Testis (tissue), 2 donors: ENCODE measurements at regions not wholly inside any gene's neighbourhood (a gene's known extent, or its start where the extent isn't known, plus 50 kb on each side); places are given as distances from the start of the nearest gene placed in this dataset.

Experiments used
- CTCF ChIP-seq, 3 experiments: fragments of 450-650 bp in 2 of 3; fragments of 200-600 bp in 1 of 3; sonication (generic) in 1 of 3; IDR thresholded peaks; one replicate each; pipeline ENCODE4 v1.5.1; 2016 to 2019; ENCODE audit warnings: antibody characterized with exemption in 3 of 3, mild to moderate bottlenecking in 2 of 3, moderate library complexity in 1 of 3
- POLR2A ChIP-seq: fragments of 450-650 bp; IDR thresholded peaks from one replicate; pipeline ENCODE4 v1.6.1; 2017; ENCODE audit warnings: antibody characterized with exemption, mild to moderate bottlenecking, moderate library complexity

- TF ChIP-seq POLR2A = no peak
- TF ChIP-seq CTCF (IDR thresholded peaks at IDR 0.05) = no peak
Measured at GRCh38 chr20:11794525-11794924, 123.2 kb upstream of the BTBD3 start.
